ENCODE measurements at regions not wholly inside any gene's neighbourhood (a gene's known extent, or its start where the extent isn't known, plus 50 kb on each side); places are given as distances from the start of the nearest gene placed in this dataset.

DNA sequence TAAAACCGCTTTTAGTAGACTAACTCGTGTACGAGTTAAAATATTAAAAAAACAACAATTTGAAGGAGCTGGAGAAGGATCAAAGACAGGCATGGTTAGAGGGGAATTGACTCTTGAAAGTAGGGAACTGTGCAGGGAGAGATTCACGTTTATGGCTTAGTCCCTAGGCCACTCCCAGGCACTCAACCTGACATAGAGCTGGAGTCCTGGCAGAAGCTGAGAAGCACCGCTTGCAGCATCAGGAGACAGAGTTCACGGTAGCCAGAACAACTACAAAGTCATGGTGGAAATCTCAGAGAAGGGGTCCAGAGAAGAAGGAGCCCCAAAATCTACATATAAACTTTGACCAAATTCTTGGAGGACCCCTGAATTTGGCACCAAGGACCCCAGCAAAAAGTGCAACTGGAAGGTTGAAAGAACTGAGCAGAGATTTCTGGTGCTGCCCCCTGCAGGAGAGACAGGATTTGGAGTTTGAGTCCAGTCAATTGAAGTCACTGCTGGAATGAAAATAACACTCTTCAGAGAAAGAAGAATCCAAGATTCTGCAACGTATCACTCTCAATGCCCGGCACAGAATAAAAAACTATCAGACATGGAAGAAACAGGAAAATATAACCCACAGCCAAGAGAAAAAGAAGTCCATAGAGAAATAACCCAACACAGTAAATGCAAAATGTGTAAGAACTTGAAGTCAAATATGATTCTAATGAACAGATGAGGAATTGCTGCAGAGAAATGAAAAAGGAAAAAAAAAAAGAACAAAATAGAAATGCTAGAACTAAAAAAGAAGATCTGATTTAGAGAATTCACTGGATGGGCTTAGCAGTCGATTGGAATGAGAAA is 493.3 kb upstream of the PODXL start:
- peak; percentile 48 for FAIRE-seq
- TF ChIP-seq CTCF (IDR thresholded peaks at IDR 0.05; ENCODE audit: insufficient read depth, missing control alignments), result peak; percentile 64
- no peak for DNase-seq (ENCODE audit: insufficient read length, low spot score)

DNA sequence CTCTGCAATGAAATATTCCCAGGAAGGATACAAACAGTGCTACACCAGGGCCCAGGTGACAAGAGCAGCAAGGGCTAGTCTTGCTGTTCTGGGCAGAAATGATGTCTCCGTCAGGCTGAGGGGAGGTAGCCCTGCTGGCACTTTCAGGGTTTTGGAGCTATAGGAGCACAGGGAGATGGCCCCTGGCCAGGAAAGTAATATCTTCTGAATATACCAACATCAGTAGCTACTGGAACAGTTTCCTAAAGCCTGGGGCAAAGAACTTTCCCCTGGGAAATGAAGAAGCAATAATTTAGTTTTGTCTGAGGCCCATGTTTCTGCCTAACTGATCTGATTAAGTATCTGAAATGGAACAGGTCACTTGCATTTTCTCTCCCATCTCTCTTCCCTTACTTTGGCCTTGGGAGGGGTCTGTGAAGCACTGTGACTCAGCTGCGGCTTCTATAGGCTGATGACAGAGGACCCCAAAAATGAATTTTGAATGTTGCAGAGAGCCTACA is 489.1 kb upstream of the PODXL start:
- TF ChIP-seq CTCF (IDR thresholded peaks at IDR 0.05; ENCODE audit: insufficient read depth, missing control alignments), result no peak
- FAIRE-seq (no peak), DNase-seq (ENCODE audit: insufficient read length, low spot score) (no peak)

- no peak for DNase-seq (ENCODE audit: insufficient read length, low spot score)
- FAIRE-seq, result no peak
Observed at GRCh38 chr7:132045002-132045401, 488.6 kb upstream of the PODXL start.

DNA sequence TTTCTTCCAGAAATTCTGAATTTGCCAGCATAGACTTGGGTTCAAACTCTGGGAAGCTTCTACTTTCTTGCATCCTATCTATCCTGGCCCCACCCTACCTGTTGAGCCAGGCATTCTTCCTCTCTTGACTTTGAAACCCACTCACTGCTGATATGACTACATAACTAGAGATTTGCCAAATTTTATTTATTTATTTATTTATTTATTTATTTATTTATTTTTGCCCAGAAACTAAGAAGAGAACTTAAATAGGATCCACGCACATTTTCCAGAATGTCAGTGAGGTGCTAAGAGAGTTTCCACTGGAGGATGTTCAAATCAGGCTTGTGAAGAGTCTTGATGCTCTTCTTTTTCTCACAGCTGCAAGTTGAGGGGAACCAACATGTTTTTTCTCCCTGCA is 487.8 kb upstream of the PODXL start:
- TF ChIP-seq CTCF (IDR thresholded peaks at IDR 0.05; ENCODE audit: insufficient read depth, missing control alignments), result no peak
- FAIRE-seq, result no peak
- no peak for DNase-seq (ENCODE audit: insufficient read length, low spot score)

More at GRCh38 chr7:132045002-132045401, 488.6 kb upstream of the PODXL start:
- TF ChIP-seq CTCF (IDR thresholded peaks at IDR 0.05; ENCODE audit: insufficient read depth, missing control alignments), result no peak

DNA sequence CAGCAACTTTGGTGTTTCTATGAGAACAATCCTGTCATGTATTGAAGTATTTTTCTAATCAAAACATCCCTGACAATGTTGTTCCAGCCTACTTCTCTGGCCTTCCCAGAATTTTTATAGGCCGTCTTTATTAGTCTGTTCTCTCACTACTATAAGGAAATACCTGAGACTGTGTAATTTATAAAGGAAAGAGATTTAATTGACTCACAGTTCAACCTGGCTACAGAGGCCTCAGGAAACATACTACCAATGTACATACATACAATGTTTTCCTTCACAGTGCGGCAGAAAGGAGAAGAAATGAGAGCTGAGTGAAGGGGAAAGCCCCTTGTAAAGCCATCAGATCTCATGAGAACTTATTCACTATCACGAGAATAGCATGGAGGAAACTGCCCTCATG is 484.7 kb upstream of the PODXL start:
- no peak for DNase-seq (ENCODE audit: insufficient read length, low spot score)
- no peak for TF ChIP-seq CTCF (IDR thresholded peaks at IDR 0.05; ENCODE audit: insufficient read depth, missing control alignments)
- FAIRE-seq, result no peak

GRCh38 chr7:132035517-132036362 is 479.3 kb upstream of the PODXL start:
- DNase-seq (ENCODE audit: insufficient read length, low spot score) (no peak), FAIRE-seq (no peak)
- TF ChIP-seq CTCF (IDR thresholded peaks at IDR 0.05; ENCODE audit: insufficient read depth, missing control alignments), result no peak
